OCI-LY1 (cell line): ENCODE measurements at regions not wholly inside any gene's neighbourhood (a gene's known extent, or its start where the extent isn't known, plus 50 kb on each side); places are given as distances from the start of the nearest gene placed in this dataset.

Experiments
- EZH2 ChIP-seq: fragments of 200-600 bp; sonication (generic), shearing (Covaris generic); IDR thresholded peaks from 2 replicates; pipeline ENCODE4 v1.8.0; 2017; ENCODE audit warnings: borderline replicate concordance, mixed run types, mild to moderate bottlenecking, antibody characterized with exemption, low read length, moderate library complexity, mixed read lengths
- TF ChIP-seq, protein P1 (sequence below): fragments of 200-600 bp; sonication (generic), shearing (Covaris generic); IDR thresholded peaks from 2 replicates; pipeline ENCODE4 v1.5.1; 2017; ENCODE audit warnings: mild to moderate bottlenecking, antibody characterized with exemption, low read length, moderate library complexity, mixed read lengths

- TF ChIP-seq, protein P1, sequence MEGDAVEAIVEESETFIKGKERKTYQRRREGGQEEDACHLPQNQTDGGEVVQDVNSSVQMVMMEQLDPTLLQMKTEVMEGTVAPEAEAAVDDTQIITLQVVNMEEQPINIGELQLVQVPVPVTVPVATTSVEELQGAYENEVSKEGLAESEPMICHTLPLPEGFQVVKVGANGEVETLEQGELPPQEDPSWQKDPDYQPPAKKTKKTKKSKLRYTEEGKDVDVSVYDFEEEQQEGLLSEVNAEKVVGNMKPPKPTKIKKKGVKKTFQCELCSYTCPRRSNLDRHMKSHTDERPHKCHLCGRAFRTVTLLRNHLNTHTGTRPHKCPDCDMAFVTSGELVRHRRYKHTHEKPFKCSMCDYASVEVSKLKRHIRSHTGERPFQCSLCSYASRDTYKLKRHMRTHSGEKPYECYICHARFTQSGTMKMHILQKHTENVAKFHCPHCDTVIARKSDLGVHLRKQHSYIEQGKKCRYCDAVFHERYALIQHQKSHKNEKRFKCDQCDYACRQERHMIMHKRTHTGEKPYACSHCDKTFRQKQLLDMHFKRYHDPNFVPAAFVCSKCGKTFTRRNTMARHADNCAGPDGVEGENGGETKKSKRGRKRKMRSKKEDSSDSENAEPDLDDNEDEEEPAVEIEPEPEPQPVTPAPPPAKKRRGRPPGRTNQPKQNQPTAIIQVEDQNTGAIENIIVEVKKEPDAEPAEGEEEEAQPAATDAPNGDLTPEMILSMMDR = no peak
- no peak for TF ChIP-seq EZH2
Measured at GRCh38 chr12:39199351-39199750, 243.6 kb downstream of the KIF21A start.
